Gastroesophageal sphincter (tissue), 4 donors: ENCODE measurements at regions not wholly inside any gene's neighbourhood (a gene's known extent, or its start where the extent isn't known, plus 50 kb on each side); places are given as distances from the start of the nearest gene placed in this dataset.

Source experiments
- ATAC-seq: fragments of 150-250 bp; one replicate; pipeline ENCODE4 v1.9.1; 2016; ENCODE audit warnings: mild to moderate bottlenecking, moderate library complexity
- H3K27ac ChIP-seq, 4 donors: fragments of 200-600 bp; sonication (generic) in 3 of 4; 1 replicate in 3 of 4; 2 replicates in 1 of 4; pipeline ENCODE4 v1.5.1; 2016 to 2019
- H3K27me3 ChIP-seq: fragments of 200-600 bp; sonication (generic); one replicate; pipeline ENCODE4 v1.5.1; 2019
- H3K36me3 ChIP-seq, 2 donors: fragments of 200-600 bp; sonication (generic); one replicate each; pipeline ENCODE4 v1.5.1; 2019; ENCODE audit warnings: control low read depth in 1 of 2
- H3K4me1 ChIP-seq, 3 donors: fragments of 200-600 bp; sonication (generic); 1 replicate in 2 of 3; 2 replicates in 1 of 3; pipeline ENCODE4 v1.5.1; 2016 to 2019; ENCODE audit warnings: control low read depth in 2 of 3
- H3K4me3 ChIP-seq, 2 donors: fragments of 200-600 bp; sonication (generic); one replicate each; pipeline ENCODE4 v1.5.1; 2019; ENCODE audit warnings: mild to moderate bottlenecking in 1 of 2, moderate library complexity in 1 of 2
- H3K9me3 ChIP-seq, 3 donors: fragments of 200-600 bp; sonication (generic); one replicate each; pipeline ENCODE4 v1.5.1; 2017 to 2019; ENCODE audit warnings: control low read depth in 2 of 3
- EP300 ChIP-seq: sonication (generic); formaldehyde crosslinking; IDR thresholded peaks from one replicate; pipeline ENCODE4 v1.6.1; 2017; ENCODE audit warnings: antibody characterized with exemption, mild to moderate bottlenecking
- POLR2A ChIP-seq, 2 donors: fragments of 450-650 bp; IDR thresholded peaks; one replicate each; pipeline ENCODE4 v1.6.1; 2017; ENCODE audit warnings: antibody characterized with exemption in 2 of 2, mild to moderate bottlenecking in 2 of 2, moderate library complexity in 1 of 2
- POLR2AphosphoS5 ChIP-seq: sonication (generic); formaldehyde crosslinking; IDR thresholded peaks from one replicate; pipeline ENCODE4 v1.6.1; 2017; ENCODE audit warnings: antibody characterized with exemption
- WGBS, 2 donors: methylation state at CpG; one replicate each; pipeline ENCODE4 v1.1.5; 2018; ENCODE audit warnings: low coverage in 1 of 2; 5-methylcytosine and 5-hydroxymethylcytosine counted together
- TF ChIP-seq, protein P1 (sequence below), 4 experiments: fragments of 200-600 bp in 2 of 4; fragments of 450-650 bp in 2 of 4; sonication (generic) in 1 of 4; IDR thresholded peaks; one replicate each; pipeline ENCODE4 v1.5.1; 2017 to 2019; ENCODE audit warnings: antibody characterized with exemption in 4 of 4, mild to moderate bottlenecking in 2 of 4, moderate library complexity in 2 of 4

DNA sequence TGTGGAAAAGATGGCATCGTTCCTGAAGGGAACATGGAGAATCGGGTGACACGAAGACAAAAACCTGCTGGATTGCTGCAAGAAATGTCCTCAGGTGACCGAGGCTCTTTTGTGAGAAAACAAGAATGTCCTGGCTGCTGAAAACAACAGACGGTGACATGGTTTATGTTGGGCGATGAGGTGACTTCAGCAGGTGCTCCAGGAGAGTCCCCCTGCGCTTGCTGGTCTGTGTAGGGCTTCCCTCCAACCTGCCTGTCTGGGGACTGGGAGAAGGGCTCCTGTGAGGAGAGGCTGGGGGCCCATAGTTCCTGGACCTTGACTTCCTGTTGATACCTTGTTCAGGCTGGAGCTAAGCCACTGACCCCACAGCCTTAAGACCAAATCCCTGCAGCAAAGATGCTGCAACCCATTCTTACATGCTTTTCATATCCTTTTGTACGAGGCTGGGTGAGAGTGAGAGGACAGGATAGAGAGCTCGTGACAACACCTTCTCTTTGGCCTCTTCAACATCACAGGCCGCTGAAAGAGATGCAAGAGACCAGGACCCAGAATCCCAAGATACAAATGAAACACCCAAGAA is 134.8 kb downstream of the CD83 start:
- no peak for ATAC-seq
- WGBS, 2 donors: 92 to 97% methylated on average over 9 to 10 of the region's 10 CpGs
- no peaks in the 10 kb centered on the region for H3K27me3 ChIP-seq
- no peaks in the 10 kb centered on the region for H3K36me3 ChIP-seq
- TF ChIP-seq, protein P1, sequence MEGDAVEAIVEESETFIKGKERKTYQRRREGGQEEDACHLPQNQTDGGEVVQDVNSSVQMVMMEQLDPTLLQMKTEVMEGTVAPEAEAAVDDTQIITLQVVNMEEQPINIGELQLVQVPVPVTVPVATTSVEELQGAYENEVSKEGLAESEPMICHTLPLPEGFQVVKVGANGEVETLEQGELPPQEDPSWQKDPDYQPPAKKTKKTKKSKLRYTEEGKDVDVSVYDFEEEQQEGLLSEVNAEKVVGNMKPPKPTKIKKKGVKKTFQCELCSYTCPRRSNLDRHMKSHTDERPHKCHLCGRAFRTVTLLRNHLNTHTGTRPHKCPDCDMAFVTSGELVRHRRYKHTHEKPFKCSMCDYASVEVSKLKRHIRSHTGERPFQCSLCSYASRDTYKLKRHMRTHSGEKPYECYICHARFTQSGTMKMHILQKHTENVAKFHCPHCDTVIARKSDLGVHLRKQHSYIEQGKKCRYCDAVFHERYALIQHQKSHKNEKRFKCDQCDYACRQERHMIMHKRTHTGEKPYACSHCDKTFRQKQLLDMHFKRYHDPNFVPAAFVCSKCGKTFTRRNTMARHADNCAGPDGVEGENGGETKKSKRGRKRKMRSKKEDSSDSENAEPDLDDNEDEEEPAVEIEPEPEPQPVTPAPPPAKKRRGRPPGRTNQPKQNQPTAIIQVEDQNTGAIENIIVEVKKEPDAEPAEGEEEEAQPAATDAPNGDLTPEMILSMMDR (IDR thresholded peaks at IDR 0.05): no peak
- H3K4me1 ChIP-seq: no peaks in the 10 kb centered on the region
- no peak overlapping the region for H3K4me3 ChIP-seq
- no peak overlapping the region for H3K27ac ChIP-seq
- H3K9me3 ChIP-seq: no peaks in the 10 kb centered on the region

DNA sequence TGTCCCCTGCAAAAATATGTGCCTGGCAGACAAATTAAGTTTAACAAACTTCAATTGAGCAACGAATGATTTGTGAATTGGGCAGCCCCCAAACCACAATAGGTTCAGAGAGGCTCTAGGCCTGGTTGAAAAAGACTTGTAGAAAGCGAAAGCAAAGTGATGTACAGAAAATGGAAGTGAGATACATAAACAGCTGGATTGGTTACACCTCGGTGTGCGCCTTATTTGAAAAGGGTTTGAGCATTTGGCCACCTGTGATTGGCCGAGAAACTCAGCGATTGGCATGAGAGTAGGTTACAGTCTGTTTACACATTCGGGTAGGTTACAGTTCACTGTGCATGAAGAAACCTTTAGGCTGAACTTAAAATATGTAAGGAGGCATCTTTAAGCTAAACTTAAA is 136.9 kb downstream of the CD83 start:
- Histone ChIP-seq H3K4me3 (no peak overlapping the region), H3K4me1 (peaks cover 0 to 8% (median 0%) of the 10 kb centered on the region in 3 donors), H3K9me3 (no peaks in the 10 kb centered on the region), H3K27ac (no peak overlapping the region), H3K36me3 (no peaks in the 10 kb centered on the region), H3K27me3 (no peaks in the 10 kb centered on the region)
- 89 to 93% methylated on average over 6 to 7 of the region's 7 CpGs for WGBS, 2 donors
- TF ChIP-seq POLR2AphosphoS5: no peak
- ATAC-seq: no peak

DNA sequence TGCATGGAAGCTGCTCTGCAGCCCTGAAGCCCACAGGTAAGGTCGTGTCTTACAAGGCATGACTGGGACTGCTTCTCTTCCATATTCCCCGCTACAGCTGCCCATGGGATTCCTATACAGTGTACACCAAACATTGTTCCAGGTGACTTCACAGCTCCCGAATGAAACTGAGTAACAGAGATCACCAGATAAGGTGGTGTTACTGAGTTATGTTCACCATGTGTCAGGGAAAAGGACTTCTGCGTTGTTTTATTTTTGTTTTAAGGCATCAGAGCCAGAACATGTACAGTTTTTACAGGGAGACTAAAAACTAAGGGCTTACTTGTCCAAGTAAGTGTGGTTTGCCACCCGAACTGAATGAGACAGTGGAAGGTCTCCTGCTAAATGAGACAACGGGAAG is 138.3 kb downstream of the CD83 start:
- 94 to 100% methylated on average over 2 to 4 of the region's 6 CpGs for WGBS, 2 donors
- no peaks in the 10 kb centered on the region for H3K36me3 ChIP-seq
- no peaks in the 10 kb centered on the region for H3K27me3 ChIP-seq
- TF ChIP-seq, protein P1 (IDR thresholded peaks at IDR 0.05): no peak
- TF ChIP-seq POLR2A (IDR thresholded peaks at IDR 0.05) (no peak), EP300 (no peak), POLR2AphosphoS5 (no peak)
- no peak overlapping the region for H3K4me3 ChIP-seq
- ATAC-seq: no peak
- H3K9me3 ChIP-seq: peaks cover 0 to 5% (median 0%) of the 10 kb centered on the region in 3 donors
- peaks cover 0 to 8% (median 0%) of the 10 kb centered on the region in 3 donors for H3K4me1 ChIP-seq
- no peak overlapping the region for H3K27ac ChIP-seq

DNA sequence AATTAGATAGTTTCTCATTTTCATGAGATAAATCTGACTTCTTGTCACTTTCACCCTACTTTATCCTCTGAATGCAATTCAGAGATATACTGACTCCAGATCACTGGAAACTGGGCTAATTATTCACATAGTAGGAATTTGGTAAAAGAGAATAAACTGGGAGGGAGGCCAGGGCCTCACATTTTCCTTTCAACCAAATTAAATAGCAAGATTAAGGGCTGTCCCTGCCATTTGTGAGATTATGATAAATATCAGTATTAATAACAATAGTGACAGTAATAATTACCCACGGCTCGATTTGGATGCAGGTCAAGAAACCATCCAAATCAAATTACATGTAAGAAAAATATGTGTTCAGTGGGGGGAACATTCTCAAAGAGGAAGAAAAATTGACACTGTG is 140.5 kb downstream of the CD83 start:
- Histone ChIP-seq H3K27ac (no peak overlapping the region), H3K9me3 (peaks cover 0 to 10% (median 0%) of the 10 kb centered on the region in 3 donors), H3K36me3 (no peaks in the 10 kb centered on the region), H3K27me3 (no peaks in the 10 kb centered on the region), H3K4me1 (peaks cover 0 to 8% (median 0%) of the 10 kb centered on the region in 3 donors), H3K4me3 (no peak overlapping the region)
- TF ChIP-seq POLR2A (IDR thresholded peaks at IDR 0.05): no peak
- TF ChIP-seq, protein P1 (IDR thresholded peaks at IDR 0.05): no peak
- TF ChIP-seq POLR2AphosphoS5: no peak
- TF ChIP-seq EP300: no peak
- WGBS, 2 donors: 13 to 18% methylated on average over 2 of the region's 2 CpGs
- no peak for ATAC-seq

DNA sequence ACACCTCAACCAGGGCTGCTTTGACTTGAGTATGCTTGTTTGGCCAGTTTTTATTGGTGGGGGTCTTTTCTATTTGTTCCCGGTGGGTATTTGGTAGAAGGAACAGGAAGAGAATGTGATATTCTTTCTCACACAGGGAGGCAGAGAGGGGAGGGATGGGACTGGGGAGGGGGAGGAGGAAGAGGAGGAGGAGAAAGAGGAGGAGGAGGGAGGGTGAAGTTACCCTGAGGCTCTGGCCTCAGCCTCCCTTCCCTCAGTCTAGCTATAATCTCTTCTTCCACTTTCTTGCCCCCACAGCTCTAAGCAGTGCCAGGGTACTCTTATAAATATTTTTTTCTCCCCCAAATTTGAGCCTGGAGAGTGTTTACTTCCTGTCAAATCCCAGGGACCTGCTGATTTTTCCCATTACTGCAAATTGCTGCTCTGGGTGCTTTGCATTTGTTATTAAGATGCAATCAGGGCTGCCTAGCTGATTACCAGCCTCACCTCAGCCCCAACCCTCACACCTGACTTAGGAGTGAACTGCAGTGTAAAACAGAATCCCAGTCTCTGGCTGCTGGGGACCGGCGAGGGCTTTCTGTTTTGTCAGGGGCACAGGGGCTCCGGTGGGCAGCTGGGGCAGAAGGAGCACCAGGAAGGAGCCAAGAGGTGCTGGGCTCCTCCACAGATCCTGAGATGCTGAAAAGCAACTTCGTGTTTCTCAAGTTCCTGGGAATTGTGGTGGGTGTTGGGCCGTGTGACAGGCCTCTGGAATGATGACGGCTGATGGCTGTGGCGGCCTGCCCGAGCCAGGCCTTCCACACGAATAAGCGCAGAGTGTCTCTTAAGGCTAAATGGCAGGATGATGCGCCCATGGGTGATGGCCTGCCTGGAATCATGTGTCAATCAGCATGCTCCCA is 141.4 kb downstream of the CD83 start:
- no peak for ATAC-seq
- TF ChIP-seq EP300 (no peak), POLR2AphosphoS5 (no peak), POLR2A (IDR thresholded peaks at IDR 0.05) (no peak)
- TF ChIP-seq, protein P1 (IDR thresholded peaks at IDR 0.05): no peak
- H3K27ac ChIP-seq: no peak overlapping the region
- H3K4me1 ChIP-seq: peaks cover 0 to 8% (median 0%) of the 10 kb centered on the region in 3 donors
- peaks cover 0 to 19% (median 0%) of the 10 kb centered on the region in 3 donors for H3K9me3 ChIP-seq
- H3K36me3 ChIP-seq: no peaks in the 10 kb centered on the region
- WGBS, 2 donors: 62% methylated on average over 4 of the region's 12 CpGs; no CpG with 5 or more reads in 1 of the 2 donors
- no peak overlapping the region for H3K4me3 ChIP-seq
- no peaks in the 10 kb centered on the region for H3K27me3 ChIP-seq
